CD14-positive monocyte (primary cell): ENCODE measurements at regions not wholly inside any gene's neighbourhood (a gene's known extent, or its start where the extent isn't known, plus 50 kb on each side); places are given as distances from the start of the nearest gene placed in this dataset.

Experiments used
- DNase-seq, 3 donors: peaks; one replicate each; pipeline ENCODE4 v3.0.0-alpha.2; 2011 to 2022
- H2AFZ ChIP-seq: 2 replicates; pipeline ENCODE4 v1.6.0; 2012; ENCODE audit warnings: mild to moderate bottlenecking, low read depth, low read length, inconsistent platforms; ENCODE audit not compliant: insufficient read depth, poor library complexity, severe bottlenecking
- H3K27ac ChIP-seq, 2 donors: 1 replicate in 1 of 2; 2 replicates in 1 of 2; pipeline ENCODE4 v1.5.1; 2012 to 2013; ENCODE audit warnings: low read length in 2 of 2, control low read depth in 1 of 2, inconsistent platforms in 1 of 2, low read depth in 1 of 2, mild to moderate bottlenecking in 1 of 2
- H3K27me3 ChIP-seq, 2 donors: one replicate each; pipeline versions ENCODE4 v1.6.0 to v1.6.1; 2011 to 2013; ENCODE audit warnings: low read length in 2 of 2; ENCODE audit not compliant: control insufficient read depth in 2 of 2, insufficient read depth in 2 of 2
- H3K36me3 ChIP-seq, 2 donors: replicated peaks in 1 of 2; 1 replicate in 1 of 2; 2 replicates in 1 of 2; pipeline versions ENCODE4 v1.5.1 to v1.6.1; 2012 to 2013; ENCODE audit warnings: low read length in 2 of 2, control low read depth in 1 of 2, inconsistent platforms in 1 of 2, mild to moderate bottlenecking in 1 of 2; ENCODE audit not compliant: insufficient read depth in 2 of 2, control insufficient read depth in 1 of 2
- H3K4me1 ChIP-seq, 2 donors: 1 replicate in 1 of 2; 2 replicates in 1 of 2; pipeline versions ENCODE4 v1.5.1 to v1.6.1; 2012 to 2013; ENCODE audit warnings: low read length in 2 of 2, control low read depth in 1 of 2, inconsistent platforms in 1 of 2, mild to moderate bottlenecking in 1 of 2, moderate library complexity in 1 of 2; ENCODE audit not compliant: insufficient read depth in 2 of 2, control insufficient read depth in 1 of 2
- H3K4me2 ChIP-seq: replicated peaks from 2 replicates; pipeline ENCODE3; 2012; ENCODE audit warnings: low read length, moderate library complexity, mild to moderate bottlenecking; ENCODE audit not compliant: poor library complexity, severe bottlenecking; ENCODE audit errors: extremely low read depth
- H3K4me3 ChIP-seq, 3 experiments: fragments of 200-600 bp in 1 of 3; sonication (generic) in 1 of 3; replicated peaks in 1 of 3; 1 replicate in 2 of 3; 2 replicates in 1 of 3; pipeline ENCODE4 v1.5.1; 2011 to 2013; ENCODE audit warnings: low read length in 3 of 3, mild to moderate bottlenecking in 3 of 3, control low read depth in 2 of 3, low read depth in 2 of 3, inconsistent platforms in 1 of 3, moderate library complexity in 1 of 3
- H3K79me2 ChIP-seq: 2 replicates; pipeline ENCODE4 v1.6.0; 2012; ENCODE audit warnings: mild to moderate bottlenecking, control low read depth, inconsistent platforms, low read length, moderate library complexity; ENCODE audit not compliant: insufficient read depth
- H3K9ac ChIP-seq: 2 replicates; pipeline ENCODE4 v1.6.0; 2017; ENCODE audit warnings: low read length, mild to moderate bottlenecking; ENCODE audit not compliant: insufficient read depth, poor library complexity, severe bottlenecking
- H3K9me3 ChIP-seq, 2 donors: replicated peaks in 1 of 2; 1 replicate in 1 of 2; 2 replicates in 1 of 2; pipeline versions ENCODE4 v1.5.1 to v1.6.1; 2012 to 2013; ENCODE audit warnings: low read length in 2 of 2, control low read depth in 1 of 2; ENCODE audit not compliant: control insufficient read depth in 1 of 2, insufficient read depth in 1 of 2
- H4K20me1 ChIP-seq: 2 replicates; pipeline ENCODE4 v1.6.0; 2012; ENCODE audit warnings: mild to moderate bottlenecking, low read length, control low read depth, moderate library complexity; ENCODE audit not compliant: insufficient read depth
- H3K27ac Mint-ChIP-seq, 7 donors: one replicate each; pipeline ENCODE4 v1.8.0; 2020; ENCODE audit warnings: mild to moderate bottlenecking in 7 of 7, mixed read lengths in 7 of 7, moderate library complexity in 6 of 7, inconsistent platforms in 2 of 7
- H3K27me3 Mint-ChIP-seq, 3 donors: one replicate each; pipeline ENCODE4 v1.8.0; 2021 to 2022; ENCODE audit warnings: low read depth in 3 of 3, mild to moderate bottlenecking in 3 of 3, mixed read lengths in 3 of 3, moderate library complexity in 3 of 3, inconsistent platforms in 1 of 3
- H3K36me3 Mint-ChIP-seq, 2 donors: one replicate each; pipeline ENCODE4 v1.8.0; 2020; ENCODE audit warnings: mixed read lengths in 2 of 2, inconsistent platforms in 1 of 2, mild to moderate bottlenecking in 1 of 2
- H3K4me1 Mint-ChIP-seq: one replicate; pipeline ENCODE4 v1.8.0; 2020; ENCODE audit warnings: mild to moderate bottlenecking, mixed read lengths
- H3K4me3 Mint-ChIP-seq, 2 donors: one replicate each; pipeline ENCODE4 v1.8.0; 2020; ENCODE audit warnings: mild to moderate bottlenecking in 2 of 2, mixed read lengths in 2 of 2, moderate library complexity in 1 of 2
- H3K9me3 Mint-ChIP-seq, 7 donors: one replicate each; pipeline ENCODE4 v1.8.0; 2020 to 2022; ENCODE audit warnings: mixed read lengths in 7 of 7, mild to moderate bottlenecking in 6 of 7, moderate library complexity in 6 of 7, inconsistent platforms in 2 of 7
- WGBS: methylation state at CpG from one replicate; pipeline ENCODE4 v1.1.5; 2013; ENCODE audit warnings: missing lambda C conversion rate; ENCODE audit not compliant: insufficient coverage; 5-methylcytosine and 5-hydroxymethylcytosine counted together
- intact Hi-C, 2 donors: fragments of 100-400 bp; cut with micrococcal nuclease; formaldehyde crosslinking; loops; one replicate each; pipeline versions ENCODE4 v1.15.0 to v1.15.1; 2023
- TF ChIP-seq, protein P1 (sequence below): fragments of 200-600 bp; IDR thresholded peaks from one replicate; pipeline ENCODE4 v1.8.0; 2022; ENCODE audit warnings: antibody characterized with exemption, mild to moderate bottlenecking

DNA sequence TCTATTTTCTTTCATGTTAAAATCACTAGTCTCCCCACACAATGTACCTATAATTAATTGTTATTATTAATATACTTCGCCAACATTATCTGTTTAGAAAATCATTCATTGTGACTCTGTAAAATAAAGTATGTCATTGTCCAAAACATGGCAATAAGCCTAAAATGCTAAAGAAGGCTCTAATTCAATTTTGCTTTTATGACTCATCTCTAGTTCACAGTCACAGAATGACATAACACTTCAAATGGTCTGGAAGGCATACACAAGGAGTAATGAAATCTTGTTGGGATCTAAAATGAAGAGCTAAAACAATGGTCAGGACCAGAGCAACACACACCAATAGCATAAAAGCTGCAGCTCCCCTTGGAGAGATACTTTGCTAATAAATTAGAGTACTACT, 505.8 kb downstream of the GPAM start:
- WGBS = no CpG with 5 or more reads among the region's 1 CpG
- H3K9me3 ChIP-seq = no peaks in the 10 kb centered on the region
- Mint-ChIP-seq H3K36me3 (no peaks in the 10 kb centered on the region), H3K27me3 (no peaks in the 10 kb centered on the region), H3K4me1 (no peaks in the 10 kb centered on the region), H3K4me3 (no peak overlapping the region), H3K9me3 (peaks cover 0 to 2% (median 0%) of the 10 kb centered on the region in 7 donors), H3K27ac (no peak overlapping the region)
- H3K4me2 ChIP-seq = no peak overlapping the region
- TF ChIP-seq, protein P1, sequence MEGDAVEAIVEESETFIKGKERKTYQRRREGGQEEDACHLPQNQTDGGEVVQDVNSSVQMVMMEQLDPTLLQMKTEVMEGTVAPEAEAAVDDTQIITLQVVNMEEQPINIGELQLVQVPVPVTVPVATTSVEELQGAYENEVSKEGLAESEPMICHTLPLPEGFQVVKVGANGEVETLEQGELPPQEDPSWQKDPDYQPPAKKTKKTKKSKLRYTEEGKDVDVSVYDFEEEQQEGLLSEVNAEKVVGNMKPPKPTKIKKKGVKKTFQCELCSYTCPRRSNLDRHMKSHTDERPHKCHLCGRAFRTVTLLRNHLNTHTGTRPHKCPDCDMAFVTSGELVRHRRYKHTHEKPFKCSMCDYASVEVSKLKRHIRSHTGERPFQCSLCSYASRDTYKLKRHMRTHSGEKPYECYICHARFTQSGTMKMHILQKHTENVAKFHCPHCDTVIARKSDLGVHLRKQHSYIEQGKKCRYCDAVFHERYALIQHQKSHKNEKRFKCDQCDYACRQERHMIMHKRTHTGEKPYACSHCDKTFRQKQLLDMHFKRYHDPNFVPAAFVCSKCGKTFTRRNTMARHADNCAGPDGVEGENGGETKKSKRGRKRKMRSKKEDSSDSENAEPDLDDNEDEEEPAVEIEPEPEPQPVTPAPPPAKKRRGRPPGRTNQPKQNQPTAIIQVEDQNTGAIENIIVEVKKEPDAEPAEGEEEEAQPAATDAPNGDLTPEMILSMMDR = no peak
- no peaks in the 10 kb centered on the region for H3K36me3 ChIP-seq
- H2AFZ ChIP-seq = no peak overlapping the region
- no peak overlapping the region for H3K9ac ChIP-seq
- no peaks in the 10 kb centered on the region for H3K4me1 ChIP-seq
- H3K27ac ChIP-seq = no peak overlapping the region
- H3K27me3 ChIP-seq = no peaks in the 10 kb centered on the region
- DNase-seq = no peak
- no peaks in the 10 kb centered on the region for H4K20me1 ChIP-seq
- intact Hi-C loops = no loop called here
- no peak overlapping the region for H3K4me3 ChIP-seq
- H3K79me2 ChIP-seq = no peaks in the 10 kb centered on the region

DNA sequence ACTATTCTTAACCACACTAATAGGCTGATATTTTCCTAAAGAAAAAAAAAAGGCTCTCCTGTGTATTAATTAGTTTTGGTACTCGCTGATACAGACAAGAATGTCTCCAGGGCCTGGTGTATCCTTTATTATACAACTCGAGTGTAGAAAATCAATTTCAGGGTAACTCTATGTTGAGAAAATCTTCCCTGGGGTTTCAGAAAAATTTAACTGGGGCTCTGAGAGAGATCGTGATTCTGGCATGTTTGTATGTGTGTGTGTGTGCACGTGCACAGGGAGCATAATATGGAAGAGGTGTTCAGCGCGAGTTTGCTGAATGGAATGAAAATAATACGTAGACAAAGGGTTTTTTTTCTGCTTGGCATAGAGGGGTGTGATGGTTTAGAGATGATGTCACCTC, 496.8 kb downstream of the GPAM start:
- Mint-ChIP-seq H3K27me3 (no peaks in the 10 kb centered on the region), H3K9me3 (peaks cover 2 to 10% (median 3%) of the 10 kb centered on the region in 7 donors), H3K36me3 (no peaks in the 10 kb centered on the region), H3K4me3 (no peak overlapping the region), H3K27ac (no peak overlapping the region), H3K4me1 (no peaks in the 10 kb centered on the region)
- peaks cover 9 to 13% of the 10 kb centered on the region in 2 donors for H3K9me3 ChIP-seq
- H3K9ac ChIP-seq = no peak overlapping the region
- TF ChIP-seq, protein P1 = no peak
- no peaks in the 10 kb centered on the region for H3K27me3 ChIP-seq
- DNase-seq = no peak
- intact Hi-C loops = no loop called here
- H3K4me2 ChIP-seq = no peak overlapping the region
- no peaks in the 10 kb centered on the region for H3K79me2 ChIP-seq
- H2AFZ ChIP-seq = no peak overlapping the region
- no peak overlapping the region for H3K4me3 ChIP-seq
- H4K20me1 ChIP-seq = no peaks in the 10 kb centered on the region
- no peaks in the 10 kb centered on the region for H3K4me1 ChIP-seq
- no peaks in the 10 kb centered on the region for H3K36me3 ChIP-seq
- no peak overlapping the region for H3K27ac ChIP-seq
- 92% methylated on average over 5 of the region's 7 CpGs for WGBS
